Stimulated activated CD8-positive, alpha-beta memory T cell treated with anti-CD3 and anti-CD28 coated beads, Interleukin-12 subunit alpha, Interleukin-12 subunit beta, amount 100 ng/mL, for 4 hours (primary cell): ENCODE measurements at regions not wholly inside any gene's neighbourhood (a gene's known extent, or its start where the extent isn't known, plus 50 kb on each side); places are given as distances from the start of the nearest gene placed in this dataset.
"Not testable (repeated sequence)": the region's sequence is repeated elsewhere in the genome, so short reads cannot be mapped to it uniquely, and the experiment has no call there.

Source experiments
- DNase-seq: peaks from one replicate; pipeline ENCODE4 v3.0.0-alpha.2; 2020; ENCODE audit warnings: low read depth

- no peak for DNase-seq
These were observed 49.9 kb upstream of the CAPRIN1 start for GRCh38 chr11:34001557-34002064.

GRCh38 chr11:33999393-33999792, 52.1 kb upstream of the CAPRIN1 start:
- DNase-seq, result no peak

DNA sequence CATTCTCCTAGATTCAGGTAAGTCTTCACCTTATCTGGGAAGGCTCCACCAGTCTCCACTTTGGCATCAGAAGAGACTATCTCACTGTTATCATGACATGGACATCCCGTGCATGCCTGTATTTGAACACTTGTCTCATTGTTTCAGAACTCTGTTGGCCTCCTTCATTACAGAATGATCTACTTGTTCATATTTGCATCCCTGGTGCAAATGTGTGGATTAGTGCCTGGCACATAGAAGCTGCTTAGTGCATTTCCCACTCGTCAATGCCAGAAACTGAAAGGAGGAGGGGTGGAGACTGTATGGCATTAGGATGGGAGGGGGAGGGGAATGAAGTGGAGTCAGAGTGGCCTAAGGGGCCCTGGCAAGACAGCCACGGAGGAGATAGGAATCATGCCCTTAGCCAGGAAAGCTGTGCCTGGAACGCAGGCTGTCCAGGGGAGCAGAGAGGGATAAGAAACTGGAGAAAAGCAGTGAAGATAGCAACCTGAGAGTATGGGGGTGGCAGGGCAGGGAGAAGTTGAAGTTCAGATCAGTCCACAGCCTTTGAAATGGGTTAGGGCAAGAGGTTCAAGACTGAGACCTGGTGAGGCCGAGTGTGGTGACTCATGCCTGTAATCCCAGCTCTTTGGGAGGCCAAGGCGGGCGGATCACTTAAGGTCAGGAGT, 53.8 kb upstream of the CAPRIN1 start:
- DNase-seq, result no peak

DNA sequence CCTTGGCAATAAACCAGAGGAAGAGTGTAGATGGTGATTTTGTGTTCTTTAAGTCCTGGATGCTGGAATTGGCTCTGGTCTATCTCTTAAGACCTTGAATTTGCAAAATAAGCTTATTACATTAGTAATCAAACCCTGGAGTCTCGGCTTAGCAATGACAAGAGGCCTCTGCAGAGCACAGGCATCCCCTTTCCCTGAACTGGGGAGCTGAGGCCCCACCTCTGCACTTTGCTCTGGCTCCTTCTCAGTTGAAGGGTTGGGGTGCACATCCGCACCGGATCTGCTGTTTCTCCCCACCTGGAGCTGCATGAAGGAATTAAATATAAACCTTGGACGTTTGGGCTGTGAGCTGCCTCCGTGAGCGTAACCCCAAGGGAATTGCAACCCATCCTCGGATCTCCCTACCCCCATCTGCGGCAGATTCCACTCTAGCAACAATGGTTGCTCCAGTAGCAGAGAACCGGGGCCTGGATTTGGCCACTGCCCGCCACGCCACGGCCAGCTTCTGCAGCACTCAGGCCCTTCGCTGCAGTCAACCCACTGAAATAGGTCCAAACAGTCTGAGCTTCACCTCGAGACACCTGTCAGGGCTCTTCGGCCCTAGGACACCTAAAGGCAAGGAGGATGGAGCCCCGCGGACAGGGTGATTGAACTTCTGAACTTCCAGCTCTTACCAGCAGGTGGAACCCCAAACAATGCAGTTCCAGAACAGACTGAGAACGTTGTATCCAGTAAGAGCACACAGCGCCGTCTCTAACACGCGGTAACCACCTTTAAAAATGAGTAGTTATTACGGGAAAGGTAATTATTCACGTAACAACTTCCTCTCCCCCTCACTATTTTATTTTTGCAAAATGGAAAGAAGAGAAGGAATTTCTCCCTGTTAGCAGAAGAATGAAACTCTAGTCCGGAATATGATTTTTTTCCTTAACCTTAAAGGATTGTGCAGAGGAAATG, 54.8 kb upstream of the CAPRIN1 start:
- DNase-seq, result peak; percentile 33

- no peak for DNase-seq
These were observed 56.6 kb upstream of the CAPRIN1 start for GRCh38 chr11:33994937-33995336.

DNA sequence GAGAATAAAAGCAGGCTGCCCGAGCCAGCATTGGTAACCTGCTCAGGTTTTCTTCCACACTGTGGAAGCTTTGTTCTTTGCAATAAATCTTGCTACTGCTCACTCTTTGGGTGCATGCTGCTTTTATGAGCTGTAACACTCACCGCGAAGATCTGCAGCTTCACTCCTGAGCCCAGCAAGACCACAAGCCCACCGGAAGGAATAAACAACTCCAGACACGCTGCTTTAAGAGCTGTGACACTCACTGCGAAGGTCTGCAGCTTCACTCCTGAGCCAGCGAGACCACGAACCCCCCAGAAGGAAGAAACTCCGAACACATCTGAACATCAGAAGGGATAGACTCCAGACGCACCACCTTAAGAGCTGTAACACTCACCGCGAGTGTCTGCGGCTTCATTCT, 60.4 kb upstream of the CAPRIN1 start:
- DNase-seq, result not testable (repeated sequence)

GRCh38 chr11:33990131-33990530, 61.4 kb upstream of the CAPRIN1 start:
- DNase-seq, result not testable (repeated sequence)

GRCh38 chr11:33989461-33989860, 62.1 kb upstream of the CAPRIN1 start:
- DNase-seq, result no peak

- DNase-seq, result no peak
These were observed 62.8 kb upstream of the CAPRIN1 start for GRCh38 chr11:33988586-33989370.

GRCh38 chr11:33987975-33988580, 63.5 kb upstream of the CAPRIN1 start:
- DNase-seq, result peak; percentile 30

DNA sequence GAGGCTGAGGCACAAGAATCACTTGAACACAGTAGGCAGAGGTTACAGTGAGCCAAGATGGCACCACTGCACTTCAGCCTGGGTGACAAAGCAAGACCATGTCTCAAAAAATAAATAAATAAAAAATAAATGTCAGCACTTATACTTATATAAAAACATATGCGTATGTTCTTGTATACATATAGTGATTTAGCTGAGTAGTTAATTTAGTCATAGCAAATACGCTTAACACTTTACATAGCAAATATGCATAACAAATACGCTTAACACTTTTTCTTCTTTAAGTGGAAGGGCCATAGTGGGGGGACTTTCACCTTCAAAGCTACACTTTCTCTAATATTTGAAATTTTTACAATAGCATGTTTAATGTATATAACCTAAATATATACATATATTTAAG, 64.0 kb upstream of the CAPRIN1 start:
- no peak for DNase-seq

DNA sequence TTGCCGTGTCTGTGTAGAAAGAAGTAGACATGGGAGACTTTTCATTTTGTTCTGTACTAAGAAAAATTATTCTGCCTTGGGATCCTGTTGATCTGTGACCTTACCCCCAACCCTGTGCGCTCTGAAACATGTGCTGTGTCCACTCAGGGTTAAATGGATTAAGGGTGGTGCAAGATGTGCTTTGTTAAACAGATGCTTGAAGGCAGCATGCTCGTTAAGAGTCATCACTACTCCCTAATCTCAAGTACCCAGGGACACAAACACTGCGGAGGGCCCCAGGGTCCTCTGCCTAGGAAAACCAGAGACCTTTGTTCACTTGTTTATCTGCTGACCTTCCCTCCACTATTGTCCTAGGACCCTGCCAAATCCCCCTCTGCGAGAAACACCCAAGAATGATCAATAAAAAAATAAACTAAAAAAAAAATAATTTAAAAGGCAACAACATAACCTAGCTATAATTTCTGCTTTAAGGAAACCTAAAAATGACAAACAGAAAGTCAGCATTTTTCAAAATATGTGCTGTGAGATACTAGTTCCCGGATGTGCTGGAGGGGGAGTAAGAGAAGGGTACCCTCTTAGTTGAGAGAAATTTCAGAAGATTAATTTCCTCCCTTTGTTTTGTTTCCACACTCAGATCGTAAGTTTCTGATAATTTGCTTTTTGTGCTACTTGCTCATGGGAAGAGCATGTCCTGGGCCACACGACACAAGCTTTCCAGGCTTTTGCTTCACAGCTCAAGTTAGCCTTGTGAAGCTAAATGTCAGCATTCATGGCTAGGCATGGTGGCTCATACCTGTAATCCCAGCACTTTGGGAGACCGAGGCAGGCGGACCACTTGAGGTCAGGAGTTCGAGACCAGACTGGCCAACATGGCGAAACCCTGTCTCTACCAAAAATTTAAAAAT, 64.7 kb upstream of the CAPRIN1 start:
- DNase-seq, result not testable (repeated sequence)

- DNase-seq, result no peak
These were observed 66.7 kb upstream of the CAPRIN1 start for GRCh38 chr11:33984682-33985389.

DNA sequence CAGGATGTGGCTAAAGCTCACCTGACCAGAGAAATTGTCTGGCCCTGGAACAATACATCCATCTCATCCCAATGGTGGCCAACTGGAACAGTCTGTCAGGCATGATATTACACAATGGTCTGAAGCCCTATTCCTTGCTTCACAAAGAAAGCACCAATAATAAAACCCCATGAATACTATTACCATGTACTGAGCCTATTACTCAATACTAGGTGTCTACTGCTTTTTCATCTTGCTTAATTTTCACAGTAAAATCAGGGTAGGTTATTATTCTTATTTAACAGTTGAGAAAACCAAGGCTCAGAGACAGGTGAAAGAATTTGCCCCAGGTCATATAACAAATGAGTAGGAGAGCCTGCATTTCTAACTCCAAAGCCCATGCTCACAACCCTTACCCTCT, 68.9 kb upstream of the CAPRIN1 start:
- no peak for DNase-seq

- no peak for DNase-seq
These were observed 70.6 kb upstream of the CAPRIN1 start for GRCh38 chr11:33980897-33981296.

GRCh38 chr11:33978376-33978775, 73.2 kb upstream of the CAPRIN1 start:
- no peak for DNase-seq

GRCh38 chr11:33977676-33978075, 73.9 kb upstream of the CAPRIN1 start:
- DNase-seq, result no peak

- no peak for DNase-seq
These were observed 74.9 kb upstream of the CAPRIN1 start for GRCh38 chr11:33976495-33977199.

DNA sequence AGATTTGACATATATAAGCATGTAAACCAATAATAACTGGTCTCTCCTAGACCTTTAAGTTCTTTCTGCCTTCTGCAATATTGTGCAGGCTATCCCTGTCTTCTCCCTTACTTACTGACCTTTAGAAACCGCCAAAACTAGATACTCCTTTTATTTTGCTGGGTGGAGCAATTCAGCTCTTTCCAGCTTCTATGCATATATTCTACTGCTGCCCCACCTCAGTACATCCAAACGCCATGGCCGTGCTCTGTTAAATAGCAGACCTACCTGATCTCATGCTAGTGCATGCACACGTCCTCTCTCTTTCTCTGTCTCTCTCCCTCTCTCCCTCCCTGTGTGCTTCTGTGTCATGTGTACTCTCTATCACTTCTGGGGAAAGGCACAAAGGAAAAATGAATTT, 76.7 kb upstream of the CAPRIN1 start:
- no peak for DNase-seq
